NT2/D1 (cell line): ENCODE measurements at regions not wholly inside any gene's neighbourhood (a gene's known extent, or its start where the extent isn't known, plus 50 kb on each side); places are given as distances from the start of the nearest gene placed in this dataset.

ENCODE experiments used
- YY1 ChIP-seq: IDR thresholded peaks from 2 replicates; pipeline ENCODE4 v1.6.1; 2011; ENCODE audit not compliant: insufficient read length, insufficient read depth
- ZNF274 ChIP-seq: IDR thresholded peaks from 2 replicates; pipeline ENCODE4 v1.6.1; 2011; ENCODE audit warnings: mild to moderate bottlenecking, low read depth, low read length

- TF ChIP-seq YY1 (no peak), ZNF274 (no peak)
Measured at GRCh38 chr6:12533586-12533985, 183.0 kb upstream of the PHACTR1 start.
